ENCODE measurements at regions not wholly inside any gene's neighbourhood (a gene's known extent, or its start where the extent isn't known, plus 50 kb on each side); places are given as distances from the start of the nearest gene placed in this dataset.

- no peak overlapping the region for H3K27ac ChIP-seq
- H3K27me3 ChIP-seq (replicated peaks; ENCODE audit: insufficient read depth): no peaks in the 10 kb centered on the region
- no peak for DNase-seq
- no peak overlapping the region for H3K4me2 ChIP-seq (ENCODE audit: unreplicated experiment)
- no peak overlapping the region for H3K4me3 ChIP-seq
- H3K4me1 ChIP-seq (ENCODE audit: insufficient read depth): no peaks in the 10 kb centered on the region
- no peaks in the 10 kb centered on the region for H3K36me3 ChIP-seq (ENCODE audit: low read depth)
- H3K9ac ChIP-seq: no peak overlapping the region
- H4K20me1 ChIP-seq (ENCODE audit: insufficient read depth): no peaks in the 10 kb centered on the region
- in situ Hi-C loops (cut with MboI): no loop called here
- no peaks in the 10 kb centered on the region for H3K79me2 ChIP-seq (ENCODE audit: insufficient read depth)
- H3K9me3 ChIP-seq (ENCODE audit: low read depth): no peaks in the 10 kb centered on the region
- H3K9me2 ChIP-seq (ENCODE audit: insufficient read depth): no peaks in the 10 kb centered on the region
- 20 to 31% methylated on average over 2 of the region's 2 CpGs for WGBS, 2 experiments (ENCODE audit: low coverage in 1 of 2, low lambda C conversion rate in 2 of 2, missing lambda C conversion rate in 2 of 2)
- no peak overlapping the region for H2AFZ ChIP-seq
- H3F3A ChIP-seq (ENCODE audit: insufficient read depth): no peaks in the 10 kb centered on the region
- TF ChIP-seq EZH2phosphoT487 (IDR thresholded peaks at IDR 0.05; ENCODE audit: insufficient read depth, low read depth): no peak
Observed at GRCh38 chr12:86647800-86648199, 391.6 kb upstream of the MGAT4C start.

DNA sequence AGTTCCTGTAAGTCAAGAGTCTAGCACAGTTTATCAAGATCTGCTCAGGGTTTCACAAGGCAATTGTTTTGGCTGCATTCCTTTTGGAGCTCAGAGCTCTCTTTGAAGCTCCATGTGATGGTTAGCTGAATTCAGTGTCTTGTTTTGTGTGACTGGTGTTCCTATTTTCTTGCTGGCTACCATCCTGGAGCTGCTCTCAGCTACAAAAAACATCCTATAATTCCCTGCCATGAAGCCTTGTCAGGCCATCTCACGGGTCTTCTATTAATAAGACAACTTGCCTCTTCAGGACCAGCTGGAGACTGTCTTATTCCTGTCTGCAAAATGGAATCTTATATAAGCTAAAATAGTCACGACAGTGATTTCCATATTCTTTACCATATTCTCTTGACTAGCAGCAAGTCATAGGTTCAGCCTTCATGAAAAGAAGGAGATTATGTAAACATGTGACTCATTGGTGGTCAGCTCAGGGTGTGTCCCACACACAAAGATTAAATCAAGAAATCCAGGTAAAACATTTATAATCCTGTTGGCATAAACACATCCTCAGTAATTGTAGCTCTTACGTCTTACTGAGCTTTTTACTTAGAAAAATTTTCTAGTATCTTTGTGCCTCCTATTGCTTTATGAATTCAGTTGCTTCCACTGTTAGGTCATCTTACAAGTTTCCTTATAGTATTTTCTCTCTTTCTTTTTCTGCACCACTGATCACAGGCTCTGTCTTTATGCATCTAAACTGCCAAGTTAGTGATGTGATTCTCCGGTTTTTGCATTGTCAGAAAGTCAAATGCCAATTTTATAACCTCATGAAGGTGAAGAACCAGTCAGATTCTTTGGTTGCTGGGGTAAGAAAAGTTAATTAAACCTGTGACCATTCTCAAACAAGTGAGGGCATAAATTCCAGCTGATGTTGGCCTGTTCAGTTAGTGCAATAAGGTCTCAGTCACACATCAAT is 378.5 kb upstream of the MGAT4C start:
- DNase-seq: no peak
- Histone ChIP-seq H3K9me2 (ENCODE audit: insufficient read depth) (no peaks in the 10 kb centered on the region; the same call in 1 of the 2 replicates), H3K79me2 (ENCODE audit: insufficient read depth) (no peaks in the 10 kb centered on the region), H3K36me3 (ENCODE audit: low read depth) (no peaks in the 10 kb centered on the region), H4K20me1 (ENCODE audit: insufficient read depth) (no peaks in the 10 kb centered on the region), H3F3A (ENCODE audit: insufficient read depth) (no peaks in the 10 kb centered on the region), H3K9ac (no peak overlapping the region), H3K4me1 (ENCODE audit: insufficient read depth) (no peaks in the 10 kb centered on the region), H3K4me2 (ENCODE audit: unreplicated experiment) (no peak overlapping the region), H3K9me3 (ENCODE audit: low read depth) (no peaks in the 10 kb centered on the region), H2AFZ (no peak overlapping the region), H3K27me3 (replicated peaks; ENCODE audit: insufficient read depth) (no peaks in the 10 kb centered on the region), H3K4me3 (no peak overlapping the region), H3K27ac (no peak overlapping the region)
- in situ Hi-C loops (cut with MboI): no loop called here
- WGBS, 2 experiments (ENCODE audit: low coverage in 1 of 2, low lambda C conversion rate in 2 of 2, missing lambda C conversion rate in 2 of 2): 14 to 19% methylated on average over 4 of the region's 4 CpGs
- TF ChIP-seq EZH2phosphoT487 (IDR thresholded peaks at IDR 0.05; ENCODE audit: insufficient read depth, low read depth) (no peak), EZH2 (IDR thresholded peaks at IDR 0.05; ENCODE audit: insufficient read depth, poor library complexity, severe bottlenecking) (no peak)

DNA sequence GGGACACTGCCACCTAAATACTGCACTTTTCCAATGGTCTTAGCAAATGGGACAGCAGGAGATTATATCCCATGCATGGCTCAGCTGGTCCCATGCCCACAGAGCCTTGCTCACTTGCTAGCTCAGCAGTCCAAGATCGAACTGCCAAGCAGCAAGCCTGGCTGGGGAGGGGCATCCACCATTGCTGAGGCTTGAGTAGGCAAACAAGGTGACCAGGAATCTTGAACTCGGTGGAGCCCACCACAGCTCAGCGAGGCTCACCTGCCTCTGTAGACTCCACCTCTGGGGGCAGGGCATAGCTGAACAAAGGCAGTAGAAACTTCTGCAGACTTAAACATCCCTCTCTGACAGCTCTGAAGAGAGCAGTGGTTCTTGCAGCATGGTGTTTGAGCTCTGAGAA is 370.8 kb upstream of the MGAT4C start:
- 29 to 41% methylated on average over 3 of the region's 3 CpGs for WGBS, 2 experiments (ENCODE audit: low coverage in 1 of 2, low lambda C conversion rate in 2 of 2, missing lambda C conversion rate in 2 of 2)
- Histone ChIP-seq H3K36me3 (ENCODE audit: low read depth) (no peaks in the 10 kb centered on the region), H3K9ac (no peak overlapping the region), H4K20me1 (ENCODE audit: insufficient read depth) (no peaks in the 10 kb centered on the region), H3K27me3 (replicated peaks; ENCODE audit: insufficient read depth) (no peaks in the 10 kb centered on the region), H3K79me2 (ENCODE audit: insufficient read depth) (no peaks in the 10 kb centered on the region), H3K9me3 (ENCODE audit: low read depth) (no peaks in the 10 kb centered on the region), H3K9me2 (ENCODE audit: insufficient read depth) (no peaks in the 10 kb centered on the region), H3F3A (ENCODE audit: insufficient read depth) (no peaks in the 10 kb centered on the region), H2AFZ (no peak overlapping the region), H3K4me2 (ENCODE audit: unreplicated experiment) (no peak overlapping the region), H3K4me1 (ENCODE audit: insufficient read depth) (no peaks in the 10 kb centered on the region), H3K27ac (no peak overlapping the region), H3K4me3 (no peak overlapping the region)
- in situ Hi-C loops (cut with MboI): no loop called here
- no peak for DNase-seq
- TF ChIP-seq EZH2phosphoT487 (IDR thresholded peaks at IDR 0.05; ENCODE audit: insufficient read depth, low read depth) (no peak), EZH2 (IDR thresholded peaks at IDR 0.05; ENCODE audit: insufficient read depth, poor library complexity, severe bottlenecking) (no peak)

DNA sequence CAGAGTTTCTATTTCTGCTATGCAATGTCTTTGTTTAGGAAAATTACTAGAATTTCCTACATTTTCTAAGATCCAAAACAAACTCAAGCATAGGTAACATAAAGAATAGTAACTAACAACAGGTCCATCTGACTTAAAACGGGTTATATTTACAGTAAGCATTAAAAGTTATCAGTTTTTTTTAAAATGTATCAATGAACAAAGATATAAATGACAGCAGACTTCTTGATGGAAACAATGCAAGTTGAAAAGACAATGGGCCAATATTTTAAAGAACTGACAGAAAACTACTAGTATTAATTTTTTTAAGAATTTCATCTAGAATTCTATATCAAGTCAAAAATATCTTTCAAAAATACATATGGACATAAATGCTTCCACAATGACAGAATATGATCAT is 367.1 kb upstream of the MGAT4C start:
- in situ Hi-C loops (cut with MboI): no loop called here
- WGBS, 2 experiments (ENCODE audit: low coverage in 1 of 2, low lambda C conversion rate in 2 of 2, missing lambda C conversion rate in 2 of 2): 0 to 9% methylated on average over 1 of the region's 1 CpG
- no peaks in the 10 kb centered on the region for H3K4me1 ChIP-seq (ENCODE audit: insufficient read depth)

More for the DNA sequence above, 367.1 kb upstream of the MGAT4C start:
- H3K27me3 ChIP-seq (replicated peaks; ENCODE audit: insufficient read depth): no peaks in the 10 kb centered on the region
- TF ChIP-seq EZH2 (IDR thresholded peaks at IDR 0.05; ENCODE audit: insufficient read depth, poor library complexity, severe bottlenecking): no peak
- TF ChIP-seq EZH2phosphoT487 (IDR thresholded peaks at IDR 0.05; ENCODE audit: insufficient read depth, low read depth): no peak
- no peak overlapping the region for H3K4me3 ChIP-seq
- H3K27ac ChIP-seq: no peak overlapping the region
- no peaks in the 10 kb centered on the region for H3K9me3 ChIP-seq (ENCODE audit: low read depth)
- H4K20me1 ChIP-seq (ENCODE audit: insufficient read depth): no peaks in the 10 kb centered on the region
- H3K36me3 ChIP-seq (ENCODE audit: low read depth): no peaks in the 10 kb centered on the region
- no peak for DNase-seq
- H3K4me2 ChIP-seq (ENCODE audit: unreplicated experiment): no peak overlapping the region
- H3F3A ChIP-seq (ENCODE audit: insufficient read depth): no peaks in the 10 kb centered on the region
- H3K79me2 ChIP-seq (ENCODE audit: insufficient read depth): no peaks in the 10 kb centered on the region
- H3K9ac ChIP-seq: no peak overlapping the region
- H3K9me2 ChIP-seq (ENCODE audit: insufficient read depth): no peaks in the 10 kb centered on the region
- no peak overlapping the region for H2AFZ ChIP-seq
